HCT116 (cell line): ENCODE measurements at regions not wholly inside any gene's neighbourhood (a gene's known extent, or its start where the extent isn't known, plus 50 kb on each side); places are given as distances from the start of the nearest gene placed in this dataset.
A peak's percentile ranks its signal among the peaks of the same experiment; 100 is the strongest.

Experiments
- ATAC-seq: fragments of 200-7000 bp; cut with Tn5 transposase; 2 replicates; pipeline ENCODE4 v1.9.1; 2020; ENCODE audit warnings: mild to moderate bottlenecking, moderate library complexity
- BruUV-seq: library from RNA; stranded (reverse); fragments of 400-500 nt; replicated peaks from 2 replicates; lab custom pipeline; 2021; lab: Mats Ljungman, UMichigan
- CTCF ChIA-PET: fragments of 300-600 bp; sonication (Branson Sonifier 250); formaldehyde crosslinking; loops from one replicate; lab custom pipeline; 2021; ENCODE audit warnings: antibody characterized with exemption; lab: Charles Lee
- POLR2A ChIA-PET: fragments of 300-600, 350-600 bp; sonication (Branson Sonifier 250); formaldehyde crosslinking; loops from one replicate; lab custom pipeline; 2021; ENCODE audit warnings: antibody characterized with exemption; lab: Charles Lee
- RAD21 ChIA-PET, 2 experiments: fragments of 300-600 bp; sonication (Branson Sonifier 250); formaldehyde crosslinking; loops; one replicate each; lab custom pipeline; 2023; ENCODE audit warnings: low total read pairs in 2 of 2; ENCODE audit not compliant: uncharacterized antibody in 2 of 2, unreplicated experiment in 2 of 2, low non-redundant PET in 1 of 2; lab: Charles Lee
- DNase-seq: peaks from one replicate; pipeline ENCODE4 v3.0.0-alpha.2; 2010; ENCODE audit warnings: low read depth, low spot score
- H2AFZ ChIP-seq: fragments of 200-600 bp; shearing (Covaris generic), sonication (generic); 2 replicates; pipeline ENCODE4 v1.6.1; 2017; ENCODE audit warnings: low read depth, mixed run types, mixed read lengths, antibody characterized with exemption, low read length; ENCODE audit not compliant: poor library complexity, severe bottlenecking
- H3K27ac ChIP-seq: 2 replicates; pipeline ENCODE4 v1.5.1; 2012; ENCODE audit warnings: low read depth, low read length
- H3K27me3 ChIP-seq: fragments of 200-600 bp; sonication (generic); 2 replicates; pipeline ENCODE4 v1.6.1; 2016; ENCODE audit warnings: mixed run types, low read length, mixed read lengths; ENCODE audit not compliant: insufficient read depth
- H3K36me3 ChIP-seq, 2 experiments: fragments of 200-500 bp in 1 of 2; fragments of 200-600 bp in 1 of 2; sonication (Bioruptor generic) in 1 of 2; sonication (generic) in 1 of 2; 2 replicates each; pipeline versions ENCODE4 v1.5.1 to v1.6.1; 2014 to 2016; ENCODE audit warnings: low read length in 2 of 2, inconsistent platforms in 1 of 2, mixed read lengths in 1 of 2, mixed run types in 1 of 2; ENCODE audit not compliant: insufficient read depth in 2 of 2, control insufficient read depth in 1 of 2
- H3K4me1 ChIP-seq, 2 experiments: fragments of 200-600 bp in 1 of 2; sonication (generic) in 1 of 2; 2 replicates each; pipeline versions ENCODE4 v1.5.1 to v1.6.1; 2012 to 2017; ENCODE audit warnings: low read length in 2 of 2, inconsistent platforms in 1 of 2, mild to moderate bottlenecking in 1 of 2, mixed read lengths in 1 of 2, mixed run types in 1 of 2, moderate library complexity in 1 of 2; ENCODE audit not compliant: insufficient read depth in 2 of 2, control insufficient read depth in 1 of 2
- H3K4me2 ChIP-seq: fragments of 200-600 bp; sonication (generic); 2 replicates; pipeline ENCODE4 v1.6.1; 2017; ENCODE audit warnings: mixed run types, low read length, mixed read lengths
- H3K4me3 ChIP-seq, 2 experiments: fragments of 200-600 bp in 1 of 2; sonication (generic) in 1 of 2; replicated peaks in 1 of 2; 2 replicates each; pipeline ENCODE4 v1.5.1; 2011 to 2016; ENCODE audit warnings: low read length in 2 of 2, control low read depth in 1 of 2, low read depth in 1 of 2, mild to moderate bottlenecking in 1 of 2, mixed read lengths in 1 of 2, mixed run types in 1 of 2
- H3K79me2 ChIP-seq: fragments of 200-600 bp; sonication (generic); 2 replicates; pipeline ENCODE4 v1.6.1; 2017; ENCODE audit warnings: mild to moderate bottlenecking, mixed run types, low read length, moderate library complexity, mixed read lengths; ENCODE audit not compliant: insufficient read depth
- H3K9ac ChIP-seq: fragments of 200-600 bp; sonication (generic); 2 replicates; pipeline ENCODE4 v1.6.1; 2016; ENCODE audit warnings: low read length, mixed read lengths
- H3K9me2 ChIP-seq: fragments of 200-600 bp; sonication (generic), shearing (Covaris generic); 2 replicates; pipeline ENCODE4 v1.6.1; 2017; ENCODE audit warnings: mixed run types, mild to moderate bottlenecking, moderate library complexity; ENCODE audit not compliant: insufficient read depth
- H3K9me3 ChIP-seq, 2 experiments: fragments of 200-500 bp in 1 of 2; fragments of 200-600 bp in 1 of 2; sonication (Bioruptor generic) in 1 of 2; sonication (generic) in 1 of 2; 2 replicates each; pipeline ENCODE4 v1.6.1; 2014 to 2017; ENCODE audit warnings: low read length in 2 of 2, mixed read lengths in 2 of 2, inconsistent platforms in 1 of 2, low read depth in 1 of 2, mild to moderate bottlenecking in 1 of 2, mixed run types in 1 of 2, moderate library complexity in 1 of 2; ENCODE audit not compliant: control insufficient read depth in 1 of 2, insufficient read depth in 1 of 2
- H4K20me1 ChIP-seq: fragments of 200-600 bp; sonication (generic), shearing (Covaris generic); 2 replicates; pipeline ENCODE4 v1.6.1; 2017; ENCODE audit warnings: mixed run types, mild to moderate bottlenecking, moderate library complexity; ENCODE audit not compliant: insufficient read depth
- EZH2 ChIP-seq: fragments of 200-600 bp; sonication (generic); IDR thresholded peaks from 2 replicates; pipeline ENCODE4 v1.6.1; 2017; ENCODE audit warnings: antibody characterized with exemption, mixed run types
- EZH2phosphoT487 ChIP-seq: fragments of 200-600 bp; IDR thresholded peaks from 2 replicates; pipeline ENCODE4 v1.6.1; 2018; ENCODE audit warnings: antibody characterized with exemption, borderline replicate concordance
- FOSL1 ChIP-seq: IDR thresholded peaks from 2 replicates; pipeline ENCODE4 v1.6.1; 2012; ENCODE audit warnings: low read depth
- POLR2A ChIP-seq: IDR thresholded peaks from 2 replicates; pipeline ENCODE4 v1.7.0; 2011; ENCODE audit warnings: borderline replicate concordance; ENCODE audit not compliant: insufficient read depth, insufficient read length; ENCODE audit errors: extremely low read depth
- POLR2AphosphoS5 ChIP-seq: IDR thresholded peaks from 2 replicates; pipeline ENCODE4 v1.6.1; 2011; ENCODE audit warnings: mild to moderate bottlenecking, low read depth, low read length, moderate library complexity
- RAD21 ChIP-seq: IDR thresholded peaks from 2 replicates; pipeline ENCODE4 v1.6.1; 2012; ENCODE audit warnings: low read depth, mild to moderate bottlenecking
- SP1 ChIP-seq: IDR thresholded peaks from 2 replicates; pipeline ENCODE4 v1.6.1; 2012; ENCODE audit warnings: low read depth
- SRF ChIP-seq: IDR thresholded peaks from 2 replicates; pipeline ENCODE4 v1.6.1; 2012; ENCODE audit warnings: low read depth
- TCF7L2 ChIP-seq: IDR thresholded peaks from 2 replicates; pipeline ENCODE4 v1.7.0; 2011; ENCODE audit warnings: borderline replicate concordance, inconsistent platforms; ENCODE audit not compliant: insufficient read depth, insufficient read length; ENCODE audit errors: extremely low read depth
- YY1 ChIP-seq: IDR thresholded peaks from 2 replicates; pipeline ENCODE4 v1.6.1; 2011; ENCODE audit warnings: low read length, low read depth, moderate library complexity, mild to moderate bottlenecking; ENCODE audit not compliant: insufficient replicate concordance; ENCODE audit errors: extremely low read depth
- ZNF274 ChIP-seq: fragments of 200-500 bp; sonication (Bioruptor generic); IDR thresholded peaks from 2 replicates; pipeline ENCODE4 v1.6.1; 2014; ENCODE audit warnings: mild to moderate bottlenecking, low read depth, low read length, inconsistent platforms
- intact Hi-C: fragments of 100-400 bp; cut with micrococcal nuclease; formaldehyde crosslinking; loops from 2 replicates; pipeline ENCODE4 v1.10.0; 2022
- TF ChIP-seq, protein P1 (sequence below): IDR thresholded peaks from 2 replicates; pipeline ENCODE4 v1.6.1; 2012
- TF ChIP-seq, protein P2 (sequence below): IDR thresholded peaks from 2 replicates; pipeline ENCODE4 v1.6.1; 2012; ENCODE audit warnings: low read depth
- TF ChIP-seq, protein P3 (sequence below): IDR thresholded peaks from 2 replicates; pipeline ENCODE4 v1.6.1; 2012
- TF ChIP-seq, protein P4 (sequence below): IDR thresholded peaks from 2 replicates; pipeline ENCODE4 v1.6.1; 2011; ENCODE audit warnings: mild to moderate bottlenecking, low read length, moderate library complexity; ENCODE audit not compliant: insufficient replicate concordance; ENCODE audit errors: extremely low read depth

DNA sequence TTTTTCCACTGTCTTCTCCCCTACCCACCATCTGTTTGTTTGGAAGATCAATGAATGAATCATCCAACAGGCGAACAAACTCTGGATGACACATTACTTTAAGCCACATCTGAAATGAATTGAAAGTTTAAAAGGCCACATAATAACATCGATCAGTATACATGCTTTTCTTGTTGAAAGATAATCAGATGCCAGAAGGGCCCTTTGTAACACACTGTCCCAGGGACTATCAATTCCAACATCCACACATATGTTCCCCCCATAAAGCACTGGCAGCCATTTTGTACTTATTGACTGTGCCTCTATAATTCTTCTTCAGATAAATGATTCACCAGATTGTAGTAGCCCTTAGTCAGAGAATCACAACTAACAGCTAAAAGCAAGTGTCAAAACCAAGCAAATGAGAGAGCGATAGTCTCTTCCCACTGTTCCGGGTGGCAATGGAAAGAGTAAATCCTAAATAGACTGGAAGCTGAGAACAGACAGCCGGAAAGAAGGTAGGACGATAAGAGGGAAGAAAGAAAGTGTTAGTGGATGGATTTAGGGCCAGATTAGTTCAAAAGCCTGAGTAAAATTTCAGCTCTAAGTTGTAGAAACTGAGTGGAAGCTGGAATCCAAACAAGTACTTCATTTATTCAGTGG lies 184.9 kb upstream of the TENT5A start (continued):
- TF ChIP-seq, protein P1, sequence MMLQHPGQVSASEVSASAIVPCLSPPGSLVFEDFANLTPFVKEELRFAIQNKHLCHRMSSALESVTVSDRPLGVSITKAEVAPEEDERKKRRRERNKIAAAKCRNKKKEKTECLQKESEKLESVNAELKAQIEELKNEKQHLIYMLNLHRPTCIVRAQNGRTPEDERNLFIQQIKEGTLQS: 0 out of 2 replicates have a peak, but pooled peaks have one; percentile 16
- 0 out of 2 replicates have a peak, but pooled peaks have one; percentile 13 for TF ChIP-seq SRF
- TF ChIP-seq, all 23 proteins: peak for 8

DNA sequence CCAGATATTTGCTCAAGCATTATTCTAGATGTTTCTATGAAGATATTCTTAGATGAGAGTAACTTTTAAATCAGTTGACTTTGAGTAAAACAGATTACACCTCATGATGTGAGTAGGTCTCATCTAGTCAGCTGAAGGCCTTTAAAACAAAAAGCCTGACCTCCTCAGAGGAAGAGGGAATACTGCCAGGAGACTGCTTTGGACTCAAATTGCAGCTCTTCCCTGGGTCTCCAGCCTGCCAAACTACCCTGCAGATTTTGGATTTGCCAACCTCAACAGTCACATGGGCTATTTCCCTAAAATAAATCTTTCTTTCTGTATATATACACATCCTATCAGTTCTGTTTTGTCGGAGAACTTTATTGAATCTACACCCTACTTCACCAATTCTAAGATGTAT lies 182.5 kb upstream of the TENT5A start:
- intact Hi-C loops: no loop called here
- Histone ChIP-seq H3K27me3 (no peaks in the 10 kb centered on the region), H3K9ac (no peak overlapping the region), H4K20me1 (no peaks in the 10 kb centered on the region), H3K36me3 (no peaks in the 10 kb centered on the region), H3K9me3 (no peaks in the 10 kb centered on the region), H3K79me2 (no peaks in the 10 kb centered on the region), H3K9me2 (no peaks in the 10 kb centered on the region), H3K27ac (no peak overlapping the region), H3K4me3 (no peak overlapping the region), H2AFZ (no peak overlapping the region), H3K4me2 (no peak overlapping the region), H3K4me1 (peaks cover 23 to 70% of the 10 kb centered on the region in 2 experiments)
- TF ChIP-seq POLR2A (no peak), RAD21 (no peak), ZNF274 (no peak), SP1 (no peak), TCF7L2 (no peak), SRF (no peak), YY1 (no peak), FOSL1 (no peak), EZH2phosphoT487 (no peak), EZH2 (no peak), POLR2AphosphoS5 (no peak)
- TF ChIP-seq, protein P2, sequence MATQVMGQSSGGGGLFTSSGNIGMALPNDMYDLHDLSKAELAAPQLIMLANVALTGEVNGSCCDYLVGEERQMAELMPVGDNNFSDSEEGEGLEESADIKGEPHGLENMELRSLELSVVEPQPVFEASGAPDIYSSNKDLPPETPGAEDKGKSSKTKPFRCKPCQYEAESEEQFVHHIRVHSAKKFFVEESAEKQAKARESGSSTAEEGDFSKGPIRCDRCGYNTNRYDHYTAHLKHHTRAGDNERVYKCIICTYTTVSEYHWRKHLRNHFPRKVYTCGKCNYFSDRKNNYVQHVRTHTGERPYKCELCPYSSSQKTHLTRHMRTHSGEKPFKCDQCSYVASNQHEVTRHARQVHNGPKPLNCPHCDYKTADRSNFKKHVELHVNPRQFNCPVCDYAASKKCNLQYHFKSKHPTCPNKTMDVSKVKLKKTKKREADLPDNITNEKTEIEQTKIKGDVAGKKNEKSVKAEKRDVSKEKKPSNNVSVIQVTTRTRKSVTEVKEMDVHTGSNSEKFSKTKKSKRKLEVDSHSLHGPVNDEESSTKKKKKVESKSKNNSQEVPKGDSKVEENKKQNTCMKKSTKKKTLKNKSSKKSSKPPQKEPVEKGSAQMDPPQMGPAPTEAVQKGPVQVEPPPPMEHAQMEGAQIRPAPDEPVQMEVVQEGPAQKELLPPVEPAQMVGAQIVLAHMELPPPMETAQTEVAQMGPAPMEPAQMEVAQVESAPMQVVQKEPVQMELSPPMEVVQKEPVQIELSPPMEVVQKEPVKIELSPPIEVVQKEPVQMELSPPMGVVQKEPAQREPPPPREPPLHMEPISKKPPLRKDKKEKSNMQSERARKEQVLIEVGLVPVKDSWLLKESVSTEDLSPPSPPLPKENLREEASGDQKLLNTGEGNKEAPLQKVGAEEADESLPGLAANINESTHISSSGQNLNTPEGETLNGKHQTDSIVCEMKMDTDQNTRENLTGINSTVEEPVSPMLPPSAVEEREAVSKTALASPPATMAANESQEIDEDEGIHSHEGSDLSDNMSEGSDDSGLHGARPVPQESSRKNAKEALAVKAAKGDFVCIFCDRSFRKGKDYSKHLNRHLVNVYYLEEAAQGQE: no peak
- TF ChIP-seq, protein P3, sequence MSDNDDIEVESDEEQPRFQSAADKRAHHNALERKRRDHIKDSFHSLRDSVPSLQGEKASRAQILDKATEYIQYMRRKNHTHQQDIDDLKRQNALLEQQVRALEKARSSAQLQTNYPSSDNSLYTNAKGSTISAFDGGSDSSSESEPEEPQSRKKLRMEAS: no peak
- TF ChIP-seq, protein P4, sequence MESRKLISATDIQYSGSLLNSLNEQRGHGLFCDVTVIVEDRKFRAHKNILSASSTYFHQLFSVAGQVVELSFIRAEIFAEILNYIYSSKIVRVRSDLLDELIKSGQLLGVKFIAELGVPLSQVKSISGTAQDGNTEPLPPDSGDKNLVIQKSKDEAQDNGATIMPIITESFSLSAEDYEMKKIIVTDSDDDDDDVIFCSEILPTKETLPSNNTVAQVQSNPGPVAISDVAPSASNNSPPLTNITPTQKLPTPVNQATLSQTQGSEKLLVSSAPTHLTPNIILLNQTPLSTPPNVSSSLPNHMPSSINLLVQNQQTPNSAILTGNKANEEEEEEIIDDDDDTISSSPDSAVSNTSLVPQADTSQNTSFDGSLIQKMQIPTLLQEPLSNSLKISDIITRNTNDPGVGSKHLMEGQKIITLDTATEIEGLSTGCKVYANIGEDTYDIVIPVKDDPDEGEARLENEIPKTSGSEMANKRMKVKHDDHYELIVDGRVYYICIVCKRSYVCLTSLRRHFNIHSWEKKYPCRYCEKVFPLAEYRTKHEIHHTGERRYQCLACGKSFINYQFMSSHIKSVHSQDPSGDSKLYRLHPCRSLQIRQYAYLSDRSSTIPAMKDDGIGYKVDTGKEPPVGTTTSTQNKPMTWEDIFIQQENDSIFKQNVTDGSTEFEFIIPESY: no peak
- TF ChIP-seq, protein P1: no peak
- ChIA-PET CTCF (no interaction called here), RAD21 (no interaction called here), POLR2A (no interaction called here)
- DNase-seq (no peak), ATAC-seq (no peak)
- BruUV-seq: no TSS peak
